Keratinocyte (primary cell): ENCODE measurements at regions not wholly inside any gene's neighbourhood (a gene's known extent, or its start where the extent isn't known, plus 50 kb on each side); places are given as distances from the start of the nearest gene placed in this dataset.

ENCODE experiments used
- CTCF ChIP-seq, 3 experiments: IDR thresholded peaks in 1 of 3; conservative IDR thresholded peaks in 1 of 3; optimal IDR thresholded peaks in 1 of 3; 2 replicates in 2 of 3; 3 replicates in 1 of 3; pipeline versions ENCODE3 to v1.5.1; 2011; ENCODE audit warnings: low read length in 3 of 3, mild to moderate bottlenecking in 3 of 3, moderate library complexity in 2 of 3, control low read depth in 1 of 3, inconsistent platforms in 1 of 3; ENCODE audit not compliant: insufficient read depth in 2 of 3; ENCODE audit errors: extremely low read depth in 1 of 3
- EZH2 ChIP-seq: IDR thresholded peaks from one replicate; pipeline ENCODE4 v1.6.1; 2012; ENCODE audit warnings: inconsistent platforms, mild to moderate bottlenecking, low read length, moderate library complexity

- TF ChIP-seq CTCF (optimal IDR thresholded peaks at IDR 0.05 in 1 of 3, IDR thresholded peaks at IDR 0.05 in 1 of 3, conservative IDR thresholded peaks at IDR 0.05 in 1 of 3; ENCODE audit: extremely low read depth in 1 of 3, insufficient read depth in 2 of 3, low read length in 3 of 3) (no peak), EZH2 (no peak)
Observed at GRCh38 chr5:61755726-61756222, 423.7 kb downstream of the ZSWIM6 start.
